IMR-90 (cell line): ENCODE measurements at regions not wholly inside any gene's neighbourhood (a gene's known extent, or its start where the extent isn't known, plus 50 kb on each side); places are given as distances from the start of the nearest gene placed in this dataset.

ENCODE experiments used
- MAFK ChIP-seq: IDR thresholded peaks from 2 replicates; pipeline ENCODE4 v1.6.1; 2012; ENCODE audit warnings: low read depth, low read length, improper control_type of control experiment
- MAZ ChIP-seq: IDR thresholded peaks from 2 replicates; pipeline ENCODE4 v1.6.1; 2012; ENCODE audit warnings: low read depth, mild to moderate bottlenecking, low read length, improper control_type of control experiment, moderate library complexity, borderline replicate concordance
- POLR2A ChIP-seq: IDR thresholded peaks from 2 replicates; pipeline ENCODE4 v1.6.1; 2012; ENCODE audit warnings: mild to moderate bottlenecking, low read depth, low read length
- RAD21 ChIP-seq: IDR thresholded peaks from 2 replicates; pipeline ENCODE4 v1.6.1; 2012; ENCODE audit warnings: low read length, improper control_type of control experiment
- RCOR1 ChIP-seq: IDR thresholded peaks from 2 replicates; pipeline ENCODE4 v1.6.1; 2012; ENCODE audit warnings: mild to moderate bottlenecking, low read length, improper control_type of control experiment; ENCODE audit not compliant: insufficient replicate concordance
- TF ChIP-seq, protein P1 (sequence below): conservative IDR thresholded peaks from 2 replicates; pipeline ENCODE4 v1.5.1; 2012; ENCODE audit warnings: mild to moderate bottlenecking, low read depth, low read length, improper control_type of control experiment

GRCh38 chr21:35646606-35647005 is 413.7 kb downstream of the SETD4 start:
- TF ChIP-seq, protein P1, sequence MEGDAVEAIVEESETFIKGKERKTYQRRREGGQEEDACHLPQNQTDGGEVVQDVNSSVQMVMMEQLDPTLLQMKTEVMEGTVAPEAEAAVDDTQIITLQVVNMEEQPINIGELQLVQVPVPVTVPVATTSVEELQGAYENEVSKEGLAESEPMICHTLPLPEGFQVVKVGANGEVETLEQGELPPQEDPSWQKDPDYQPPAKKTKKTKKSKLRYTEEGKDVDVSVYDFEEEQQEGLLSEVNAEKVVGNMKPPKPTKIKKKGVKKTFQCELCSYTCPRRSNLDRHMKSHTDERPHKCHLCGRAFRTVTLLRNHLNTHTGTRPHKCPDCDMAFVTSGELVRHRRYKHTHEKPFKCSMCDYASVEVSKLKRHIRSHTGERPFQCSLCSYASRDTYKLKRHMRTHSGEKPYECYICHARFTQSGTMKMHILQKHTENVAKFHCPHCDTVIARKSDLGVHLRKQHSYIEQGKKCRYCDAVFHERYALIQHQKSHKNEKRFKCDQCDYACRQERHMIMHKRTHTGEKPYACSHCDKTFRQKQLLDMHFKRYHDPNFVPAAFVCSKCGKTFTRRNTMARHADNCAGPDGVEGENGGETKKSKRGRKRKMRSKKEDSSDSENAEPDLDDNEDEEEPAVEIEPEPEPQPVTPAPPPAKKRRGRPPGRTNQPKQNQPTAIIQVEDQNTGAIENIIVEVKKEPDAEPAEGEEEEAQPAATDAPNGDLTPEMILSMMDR = no peak
- TF ChIP-seq MAFK = no peak
- no peak for TF ChIP-seq POLR2A
- no peak for TF ChIP-seq MAZ
- no peak for TF ChIP-seq RAD21
- TF ChIP-seq RCOR1 = no peak
